Activated naive CD8-positive, alpha-beta T cell treated with anti-CD3 and anti-CD28 coated beads for 36 hours (primary cell): ENCODE measurements at regions not wholly inside any gene's neighbourhood (a gene's known extent, or its start where the extent isn't known, plus 50 kb on each side); places are given as distances from the start of the nearest gene placed in this dataset.

ENCODE experiments used
- DNase-seq: peaks from one replicate; pipeline ENCODE4 v3.0.0; 2021
- H3K27ac Mint-ChIP-seq: one replicate; pipeline ENCODE4 v1.8.0; 2022; ENCODE audit warnings: mild to moderate bottlenecking, moderate library complexity, mixed read lengths
- H3K27me3 Mint-ChIP-seq: one replicate; pipeline ENCODE4 v1.8.0; 2022; ENCODE audit warnings: mild to moderate bottlenecking, mixed read lengths
- H3K36me3 Mint-ChIP-seq: one replicate; pipeline ENCODE4 v1.8.0; 2021; ENCODE audit warnings: mild to moderate bottlenecking, mixed read lengths
- H3K4me1 Mint-ChIP-seq: one replicate; pipeline ENCODE4 v1.8.0; 2021; ENCODE audit warnings: mixed read lengths
- H3K4me3 Mint-ChIP-seq: one replicate; pipeline ENCODE4 v1.8.0; 2022; ENCODE audit warnings: mild to moderate bottlenecking, moderate library complexity, mixed read lengths
- H3K9me3 Mint-ChIP-seq: one replicate; pipeline ENCODE4 v1.8.0; 2022; ENCODE audit warnings: mixed read lengths

- H3K36me3 Mint-ChIP-seq = no peaks in the 10 kb centered on the region
- no peak for DNase-seq
- no peaks in the 10 kb centered on the region for H3K9me3 Mint-ChIP-seq
- no peak overlapping the region for H3K27ac Mint-ChIP-seq
- H3K27me3 Mint-ChIP-seq = no peaks in the 10 kb centered on the region
- H3K4me1 Mint-ChIP-seq = no peaks in the 10 kb centered on the region
- H3K4me3 Mint-ChIP-seq = no peak overlapping the region
These were observed 134.3 kb upstream of the TNRC6C start for GRCh38 chr17:77824102-77824779.

GRCh38 chr17:77824780-77825280 lies 133.7 kb upstream of the TNRC6C start:
- H3K9me3 Mint-ChIP-seq = no peaks in the 10 kb centered on the region
- no peak overlapping the region for H3K27ac Mint-ChIP-seq
- H3K4me1 Mint-ChIP-seq = no peaks in the 10 kb centered on the region
- H3K36me3 Mint-ChIP-seq = no peaks in the 10 kb centered on the region
- no peak for DNase-seq
- H3K27me3 Mint-ChIP-seq = no peaks in the 10 kb centered on the region
- no peak overlapping the region for H3K4me3 Mint-ChIP-seq

GRCh38 chr17:77825621-77826020 lies 132.9 kb upstream of the TNRC6C start:
- Mint-ChIP-seq H3K27me3 (no peaks in the 10 kb centered on the region), H3K4me1 (peaks cover 3% of the 10 kb centered on the region)
- DNase-seq = no peak

GRCh38 chr17:77826132-77826873 lies 132.2 kb upstream of the TNRC6C start:
- no peaks in the 10 kb centered on the region for H3K9me3 Mint-ChIP-seq
- no peak overlapping the region for H3K27ac Mint-ChIP-seq
- H3K4me1 Mint-ChIP-seq = peaks cover 5% of the 10 kb centered on the region
- H3K4me3 Mint-ChIP-seq = no peak overlapping the region
- no peak for DNase-seq
- H3K36me3 Mint-ChIP-seq = no peaks in the 10 kb centered on the region
- H3K27me3 Mint-ChIP-seq = no peaks in the 10 kb centered on the region

More at GRCh38 chr17:77825621-77826020, 132.9 kb upstream of the TNRC6C start:
- no peak overlapping the region for H3K27ac Mint-ChIP-seq
- H3K9me3 Mint-ChIP-seq = no peaks in the 10 kb centered on the region
- H3K36me3 Mint-ChIP-seq = no peaks in the 10 kb centered on the region
- no peak overlapping the region for H3K4me3 Mint-ChIP-seq

- no peak overlapping the region for H3K27ac Mint-ChIP-seq
- DNase-seq = no peak
- H3K9me3 Mint-ChIP-seq = no peaks in the 10 kb centered on the region
- H3K4me3 Mint-ChIP-seq = no peak overlapping the region
- H3K36me3 Mint-ChIP-seq = no peaks in the 10 kb centered on the region
- peaks cover 5% of the 10 kb centered on the region for H3K4me1 Mint-ChIP-seq
- H3K27me3 Mint-ChIP-seq = no peaks in the 10 kb centered on the region
These were observed 131.5 kb upstream of the TNRC6C start for GRCh38 chr17:77827039-77827438.

GRCh38 chr17:77827511-77827910 lies 131.0 kb upstream of the TNRC6C start:
- Mint-ChIP-seq H3K27ac (no peak overlapping the region), H3K27me3 (no peaks in the 10 kb centered on the region), H3K9me3 (no peaks in the 10 kb centered on the region), H3K4me1 (peaks cover 5% of the 10 kb centered on the region), H3K4me3 (no peak overlapping the region), H3K36me3 (no peaks in the 10 kb centered on the region)
- no peak for DNase-seq

- Mint-ChIP-seq H3K4me1 (peaks cover 12% of the 10 kb centered on the region), H3K27ac (no peak overlapping the region), H3K36me3 (no peaks in the 10 kb centered on the region), H3K4me3 (no peak overlapping the region), H3K9me3 (no peaks in the 10 kb centered on the region), H3K27me3 (no peaks in the 10 kb centered on the region)
- no peak for DNase-seq
These were observed 129.6 kb upstream of the TNRC6C start for GRCh38 chr17:77828749-77829539.

GRCh38 chr17:77829843-77830799 lies 128.4 kb upstream of the TNRC6C start:
- Mint-ChIP-seq H3K9me3 (no peaks in the 10 kb centered on the region), H3K4me3 (no peak overlapping the region), H3K36me3 (no peaks in the 10 kb centered on the region), H3K27ac (no peak overlapping the region), H3K27me3 (no peaks in the 10 kb centered on the region), H3K4me1 (peaks cover 23% of the 10 kb centered on the region)
- no peak for DNase-seq

- no peaks in the 10 kb centered on the region for H3K9me3 Mint-ChIP-seq
- no peaks in the 10 kb centered on the region for H3K27me3 Mint-ChIP-seq
- H3K4me3 Mint-ChIP-seq = no peak overlapping the region
- H3K27ac Mint-ChIP-seq = no peak overlapping the region
- no peak for DNase-seq
- H3K36me3 Mint-ChIP-seq = no peaks in the 10 kb centered on the region
- H3K4me1 Mint-ChIP-seq = peaks cover 23% of the 10 kb centered on the region
These were observed 127.6 kb upstream of the TNRC6C start for GRCh38 chr17:77830816-77831473.

GRCh38 chr17:77831474-77832179 lies 126.9 kb upstream of the TNRC6C start:
- Mint-ChIP-seq H3K27me3 (no peaks in the 10 kb centered on the region), H3K27ac (no peak overlapping the region), H3K9me3 (peaks cover 2% of the 10 kb centered on the region), H3K36me3 (peaks cover 2% of the 10 kb centered on the region), H3K4me1 (peaks cover 26% of the 10 kb centered on the region), H3K4me3 (no peak overlapping the region)
- no peak for DNase-seq

GRCh38 chr17:77832180-77832560 lies 126.3 kb upstream of the TNRC6C start:
- peaks cover 29% of the 10 kb centered on the region for H3K4me1 Mint-ChIP-seq
- DNase-seq = no peak

GRCh38 chr17:77833769-77834168 lies 124.7 kb upstream of the TNRC6C start:
- Mint-ChIP-seq H3K9me3 (peaks cover 6% of the 10 kb centered on the region), H3K4me1 (peaks cover 31% of the 10 kb centered on the region), H3K36me3 (peaks cover 5% of the 10 kb centered on the region), H3K27ac (no peak overlapping the region), H3K4me3 (no peak overlapping the region), H3K27me3 (peaks cover under 1% of the 10 kb centered on the region)
- no peak for DNase-seq

More at GRCh38 chr17:77832180-77832560, 126.3 kb upstream of the TNRC6C start:
- peaks cover 2% of the 10 kb centered on the region for H3K36me3 Mint-ChIP-seq
- no peak overlapping the region for H3K4me3 Mint-ChIP-seq
- H3K27ac Mint-ChIP-seq = no peak overlapping the region
- H3K9me3 Mint-ChIP-seq = peaks cover 2% of the 10 kb centered on the region
- no peaks in the 10 kb centered on the region for H3K27me3 Mint-ChIP-seq
